HEK293 (cell line): ENCODE measurements at regions not wholly inside any gene's neighbourhood (a gene's known extent, or its start where the extent isn't known, plus 50 kb on each side); places are given as distances from the start of the nearest gene placed in this dataset.

Experiments
- CTCF ChIA-PET: fragments of 350-600 bp; formaldehyde crosslinking; extraction: SDS; loops from one replicate; lab custom pipeline; 2021; ENCODE audit warnings: antibody characterized with exemption; lab: Yijun Ruan, JAX
- POLR2A ChIA-PET: fragments of 300-600 bp; formaldehyde crosslinking; extraction: SDS; loops from one replicate; lab custom pipeline; 2020; ENCODE audit warnings: antibody characterized with exemption, inconsistent platforms; lab: Yijun Ruan, JAX
- H3K27ac ChIP-seq: fragments of 200-500 bp; sonication (Bioruptor generic); 2 replicates; pipeline ENCODE4 v1.5.1; 2014; ENCODE audit warnings: low read depth, low read length, control low read depth, inconsistent platforms; ENCODE audit errors: extremely low read depth
- H3K36me3 ChIP-seq, 2 experiments: fragments of 200-500 bp in 1 of 2; sonication (Bioruptor generic) in 1 of 2; 1 replicate in 1 of 2; 2 replicates in 1 of 2; pipeline ENCODE4 v1.5.1; 2014 to 2017; ENCODE audit warnings: inconsistent platforms in 2 of 2, low read length in 2 of 2; ENCODE audit not compliant: control insufficient read depth in 2 of 2, insufficient read depth in 1 of 2
- H3K4me1 ChIP-seq: fragments of 200-500 bp; sonication (Bioruptor generic); 2 replicates; pipeline ENCODE4 v1.5.1; 2014; ENCODE audit warnings: mild to moderate bottlenecking, low read length, inconsistent platforms; ENCODE audit not compliant: control insufficient read depth, insufficient read depth
- H3K4me3 ChIP-seq: 2 replicates; pipeline ENCODE4 v1.5.1; 2011; ENCODE audit warnings: low read depth, mild to moderate bottlenecking, control low read depth, low read length, moderate library complexity
- H3K9me3 ChIP-seq: fragments of 200-500 bp; sonication (Bioruptor generic); 2 replicates; pipeline ENCODE4 v1.5.1; 2014; ENCODE audit warnings: low read depth, low read length, inconsistent platforms; ENCODE audit not compliant: control insufficient read depth, insufficient read depth
- FEZF1 ChIP-seq: fragments of 450-650 bp; formaldehyde crosslinking; IDR thresholded peaks from 2 replicates; pipeline ENCODE4 v1.5.1; 2016; ENCODE audit warnings: missing biosample characterization, missing genetic modification characterization
- PRDM2 ChIP-seq: fragments of 450-650 bp; formaldehyde crosslinking; IDR thresholded peaks from 2 replicates; pipeline ENCODE4 v1.5.1; 2016; ENCODE audit warnings: missing biosample characterization, missing genetic modification characterization, borderline replicate concordance
- YY1 ChIP-seq: fragments of 450-650 bp; formaldehyde crosslinking; IDR thresholded peaks from 2 replicates; pipeline ENCODE4 v1.5.1; 2018; ENCODE audit warnings: missing biosample characterization, missing genetic modification characterization
- ZBTB10 ChIP-seq: fragments of 450-650 bp; formaldehyde crosslinking; IDR thresholded peaks from 2 replicates; pipeline ENCODE4 v1.5.1; 2016; ENCODE audit warnings: missing biosample characterization, missing genetic modification characterization
- ZBTB21 ChIP-seq: fragments of 450-650 bp; formaldehyde crosslinking; IDR thresholded peaks from 2 replicates; pipeline ENCODE4 v1.5.1; 2017; ENCODE audit warnings: missing biosample characterization, missing genetic modification characterization
- ZFHX2 ChIP-seq: fragments of 450-650 bp; formaldehyde crosslinking; conservative IDR thresholded peaks from 2 replicates; pipeline ENCODE4 v1.5.1; 2016; ENCODE audit warnings: missing biosample characterization, missing genetic modification characterization
- ZNF658 ChIP-seq: fragments of 450-650 bp; formaldehyde crosslinking; IDR thresholded peaks from 2 replicates; pipeline ENCODE4; 2016; ENCODE audit warnings: missing biosample characterization, missing genetic modification characterization
- ZNF660 ChIP-seq: fragments of 450-650 bp; IDR thresholded peaks from 2 replicates; pipeline ENCODE4 v1.5.1; 2018; ENCODE audit warnings: missing biosample characterization, mild to moderate bottlenecking, missing genetic modification characterization
- ZNF776 ChIP-seq: fragments of 450-650 bp; formaldehyde crosslinking; IDR thresholded peaks from 2 replicates; pipeline ENCODE4 v1.5.0; 2017; ENCODE audit warnings: missing biosample characterization, missing genetic modification characterization, borderline replicate concordance
- ZNF777 ChIP-seq: fragments of 450-650 bp; formaldehyde crosslinking; IDR thresholded peaks from 2 replicates; pipeline ENCODE4 v1.5.1; 2017; ENCODE audit warnings: missing biosample characterization, missing genetic modification characterization, borderline replicate concordance

- TF ChIP-seq PRDM2 = no peak
- TF ChIP-seq ZNF658 (tag by site-specific recombination) = no peak
- no peak for TF ChIP-seq ZBTB21 (tag by site-specific recombination)
- no peak for TF ChIP-seq ZNF660 (tag by site-specific recombination)
- TF ChIP-seq YY1 = no peak
- no peak for TF ChIP-seq FEZF1 (tag by site-specific recombination)
Measured at GRCh38 chr1:193807208-193807607, 620.8 kb upstream of the B3GALT2 start (continued).

- ChIA-PET CTCF (interaction anchor here (0.6 kb wide), 1 partner anchor 662 kb away, joined by 4 read pairs; no protein-coding TSS in a partner anchor), POLR2A (no interaction called here)
- no peaks in the 10 kb centered on the region for H3K4me1 ChIP-seq
- no peak for TF ChIP-seq ZNF776 (tag by site-specific recombination)
- H3K36me3 ChIP-seq = no peaks in the 10 kb centered on the region
- no peaks in the 10 kb centered on the region for H3K9me3 ChIP-seq
- H3K27ac ChIP-seq = no peak overlapping the region
- H3K4me3 ChIP-seq = no peak overlapping the region
Measured at GRCh38 chr1:193806079-193807048, 620.0 kb upstream of the B3GALT2 start.

GRCh38 chr1:193799948-193800690, 613.7 kb upstream of the B3GALT2 start:
- Histone ChIP-seq H3K36me3 (no peaks in the 10 kb centered on the region), H3K4me3 (no peak overlapping the region), H3K4me1 (no peaks in the 10 kb centered on the region), H3K9me3 (no peaks in the 10 kb centered on the region), H3K27ac (no peak overlapping the region)
- ChIA-PET POLR2A (no interaction called here), CTCF (interaction anchor here (0.6 to 0.7 kb wide), 2 partner anchors 24 to 57 kb away, joined by 3 to 4 read pairs; no protein-coding TSS in a partner anchor)
- no peak for TF ChIP-seq ZNF777
- no peak for TF ChIP-seq ZFHX2 (tag by site-specific recombination)
- TF ChIP-seq ZBTB10 (tag by site-specific recombination) = no peak
